Ovary (tissue), 3 donors: ENCODE measurements at regions not wholly inside any gene's neighbourhood (a gene's known extent, or its start where the extent isn't known, plus 50 kb on each side); places are given as distances from the start of the nearest gene placed in this dataset.

Source experiments
- EP300 ChIP-seq: sonication (generic); formaldehyde crosslinking; IDR thresholded peaks from one replicate; pipeline ENCODE4 v1.6.1; 2017; ENCODE audit warnings: antibody characterized with exemption
- POLR2A ChIP-seq: fragments of 450-650 bp; IDR thresholded peaks from one replicate; pipeline ENCODE4 v1.6.1; 2017; ENCODE audit warnings: antibody characterized with exemption, mild to moderate bottlenecking, moderate library complexity
- TF ChIP-seq, protein P1 (sequence below), 3 donors: fragments of 450-650 bp in 2 of 3; fragments of 200-600 bp in 1 of 3; IDR thresholded peaks; one replicate each; pipeline versions ENCODE4 v1.5.1 to v1.8.0; 2016 to 2022; ENCODE audit warnings: antibody characterized with exemption in 3 of 3, mild to moderate bottlenecking in 1 of 3
- donor health status: DM: no; HTN: no; CAD: no.

DNA sequence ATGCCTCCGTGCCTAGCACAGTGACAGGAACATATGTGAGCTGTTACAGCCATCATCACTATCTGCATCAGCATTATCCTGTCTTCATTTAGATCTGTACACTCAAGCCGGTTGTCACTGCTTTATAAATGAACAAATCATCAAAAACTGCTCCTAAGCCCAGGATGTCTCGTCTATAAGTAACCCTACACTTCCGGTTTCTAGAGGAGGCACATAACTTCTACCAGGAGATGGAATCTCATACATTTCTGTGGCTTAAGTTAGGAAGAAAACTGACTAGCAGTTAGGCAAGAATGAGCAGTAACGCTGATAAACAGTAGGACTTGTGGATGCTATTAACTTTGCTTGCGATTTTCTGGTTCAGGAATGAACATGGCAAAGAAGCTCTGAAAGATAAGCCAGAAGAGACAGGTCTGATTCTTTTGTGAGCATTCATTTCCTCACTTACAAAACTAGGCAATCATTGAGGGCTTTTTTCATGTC is 1199.2 kb downstream of the SORCS3 start:
- TF ChIP-seq, protein P1, sequence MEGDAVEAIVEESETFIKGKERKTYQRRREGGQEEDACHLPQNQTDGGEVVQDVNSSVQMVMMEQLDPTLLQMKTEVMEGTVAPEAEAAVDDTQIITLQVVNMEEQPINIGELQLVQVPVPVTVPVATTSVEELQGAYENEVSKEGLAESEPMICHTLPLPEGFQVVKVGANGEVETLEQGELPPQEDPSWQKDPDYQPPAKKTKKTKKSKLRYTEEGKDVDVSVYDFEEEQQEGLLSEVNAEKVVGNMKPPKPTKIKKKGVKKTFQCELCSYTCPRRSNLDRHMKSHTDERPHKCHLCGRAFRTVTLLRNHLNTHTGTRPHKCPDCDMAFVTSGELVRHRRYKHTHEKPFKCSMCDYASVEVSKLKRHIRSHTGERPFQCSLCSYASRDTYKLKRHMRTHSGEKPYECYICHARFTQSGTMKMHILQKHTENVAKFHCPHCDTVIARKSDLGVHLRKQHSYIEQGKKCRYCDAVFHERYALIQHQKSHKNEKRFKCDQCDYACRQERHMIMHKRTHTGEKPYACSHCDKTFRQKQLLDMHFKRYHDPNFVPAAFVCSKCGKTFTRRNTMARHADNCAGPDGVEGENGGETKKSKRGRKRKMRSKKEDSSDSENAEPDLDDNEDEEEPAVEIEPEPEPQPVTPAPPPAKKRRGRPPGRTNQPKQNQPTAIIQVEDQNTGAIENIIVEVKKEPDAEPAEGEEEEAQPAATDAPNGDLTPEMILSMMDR (IDR thresholded peaks at IDR 0.05): no peak
- no peak for TF ChIP-seq EP300
- no peak for TF ChIP-seq POLR2A
